Kidney epithelial cell (primary cell): ENCODE measurements at regions not wholly inside any gene's neighbourhood (a gene's known extent, or its start where the extent isn't known, plus 50 kb on each side); places are given as distances from the start of the nearest gene placed in this dataset.

ENCODE experiments used
- DNase-seq: peaks from one replicate; pipeline ENCODE4 v3.0.0-alpha.2; 2010; ENCODE audit warnings: low read depth
- H3K27me3 ChIP-seq: 2 replicates; pipeline ENCODE4 v1.6.0; 2011; ENCODE audit warnings: low read length; ENCODE audit not compliant: control insufficient read depth, insufficient read depth
- H3K36me3 ChIP-seq: 2 replicates; pipeline ENCODE4 v1.5.1; 2011; ENCODE audit warnings: low read length; ENCODE audit not compliant: control insufficient read depth, insufficient read depth
- H3K4me3 ChIP-seq: 2 replicates; pipeline ENCODE4 v1.5.1; 2011; ENCODE audit warnings: low read depth, mild to moderate bottlenecking, control low read depth, low read length
- TF ChIP-seq, protein P1 (sequence below): IDR thresholded peaks from 2 replicates; pipeline ENCODE4 v1.5.1; 2011; ENCODE audit warnings: mild to moderate bottlenecking, moderate library complexity, low read length, control low read depth, inconsistent platforms; ENCODE audit not compliant: insufficient read depth, poor library complexity, severe bottlenecking

DNA sequence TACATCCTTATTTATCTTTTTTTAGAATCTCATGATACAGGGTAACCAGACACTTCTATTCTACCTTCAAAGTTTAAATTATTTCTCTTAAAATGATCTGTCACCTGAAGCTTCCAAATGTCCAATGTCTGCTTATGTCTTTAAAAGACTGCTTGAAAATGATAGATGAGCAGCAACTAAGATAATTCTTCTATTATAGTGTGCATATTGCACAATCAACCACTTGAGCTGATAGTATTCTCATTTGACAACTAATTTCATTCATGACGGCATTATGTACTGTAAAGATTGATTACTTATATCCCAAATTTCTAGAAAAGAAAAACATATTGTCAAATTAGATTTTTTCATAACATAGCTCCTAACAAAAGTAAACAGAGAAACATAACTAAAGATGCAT, 1478.2 kb upstream of the MIR17HG start:
- Histone ChIP-seq H3K36me3 (no peaks in the 10 kb centered on the region), H3K27me3 (no peaks in the 10 kb centered on the region), H3K4me3 (no peak overlapping the region)
- TF ChIP-seq, protein P1, sequence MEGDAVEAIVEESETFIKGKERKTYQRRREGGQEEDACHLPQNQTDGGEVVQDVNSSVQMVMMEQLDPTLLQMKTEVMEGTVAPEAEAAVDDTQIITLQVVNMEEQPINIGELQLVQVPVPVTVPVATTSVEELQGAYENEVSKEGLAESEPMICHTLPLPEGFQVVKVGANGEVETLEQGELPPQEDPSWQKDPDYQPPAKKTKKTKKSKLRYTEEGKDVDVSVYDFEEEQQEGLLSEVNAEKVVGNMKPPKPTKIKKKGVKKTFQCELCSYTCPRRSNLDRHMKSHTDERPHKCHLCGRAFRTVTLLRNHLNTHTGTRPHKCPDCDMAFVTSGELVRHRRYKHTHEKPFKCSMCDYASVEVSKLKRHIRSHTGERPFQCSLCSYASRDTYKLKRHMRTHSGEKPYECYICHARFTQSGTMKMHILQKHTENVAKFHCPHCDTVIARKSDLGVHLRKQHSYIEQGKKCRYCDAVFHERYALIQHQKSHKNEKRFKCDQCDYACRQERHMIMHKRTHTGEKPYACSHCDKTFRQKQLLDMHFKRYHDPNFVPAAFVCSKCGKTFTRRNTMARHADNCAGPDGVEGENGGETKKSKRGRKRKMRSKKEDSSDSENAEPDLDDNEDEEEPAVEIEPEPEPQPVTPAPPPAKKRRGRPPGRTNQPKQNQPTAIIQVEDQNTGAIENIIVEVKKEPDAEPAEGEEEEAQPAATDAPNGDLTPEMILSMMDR = no peak
- DNase-seq = no peak

DNA sequence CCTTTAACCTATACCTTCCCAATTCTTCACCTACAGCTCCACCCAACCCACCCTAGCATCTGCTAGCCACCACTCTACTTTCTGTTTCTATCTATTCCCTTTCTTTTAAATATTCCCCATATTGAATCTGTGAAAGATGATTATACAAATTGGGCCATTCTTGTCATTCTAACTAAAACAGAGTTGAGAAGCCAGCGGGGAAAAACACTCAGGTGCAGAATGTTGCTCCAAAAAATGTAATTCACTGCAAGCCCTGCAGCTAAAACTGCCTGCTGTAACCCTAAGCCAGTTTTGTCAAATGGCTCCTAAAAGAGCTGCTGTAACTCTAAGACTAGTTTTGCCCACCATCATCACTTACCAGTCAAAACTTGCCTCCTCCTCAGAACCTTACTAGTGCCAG, 1468.6 kb upstream of the MIR17HG start:
- TF ChIP-seq, protein P1 = no peak

DNA sequence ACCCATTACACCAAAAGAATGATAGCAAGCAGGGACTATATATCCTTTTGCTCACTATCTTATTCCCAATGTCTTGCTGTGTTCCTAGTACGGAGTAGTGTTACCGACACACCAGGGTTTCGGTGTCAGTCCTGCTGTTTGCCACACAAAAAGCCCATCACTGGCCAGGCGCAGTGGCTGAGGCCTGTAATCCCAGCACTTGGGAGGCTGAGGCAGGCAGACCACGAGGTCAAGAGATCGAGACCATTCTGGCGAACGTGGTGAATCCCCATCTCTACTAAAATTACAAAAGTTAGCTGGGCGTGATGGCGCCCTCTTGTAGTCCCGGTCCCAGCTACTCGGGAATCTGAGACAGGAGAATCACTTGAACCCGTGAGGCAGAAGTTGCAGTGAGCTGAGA, 1467.3 kb upstream of the MIR17HG start:
- TF ChIP-seq, protein P1 = no peak
- H3K27me3 ChIP-seq = no peaks in the 10 kb centered on the region
- no peak overlapping the region for H3K4me3 ChIP-seq
- no peak for DNase-seq
- no peaks in the 10 kb centered on the region for H3K36me3 ChIP-seq

More for the DNA sequence above, 1468.6 kb upstream of the MIR17HG start:
- Histone ChIP-seq H3K36me3 (no peaks in the 10 kb centered on the region), H3K27me3 (no peaks in the 10 kb centered on the region), H3K4me3 (no peak overlapping the region)
- no peak for DNase-seq

DNA sequence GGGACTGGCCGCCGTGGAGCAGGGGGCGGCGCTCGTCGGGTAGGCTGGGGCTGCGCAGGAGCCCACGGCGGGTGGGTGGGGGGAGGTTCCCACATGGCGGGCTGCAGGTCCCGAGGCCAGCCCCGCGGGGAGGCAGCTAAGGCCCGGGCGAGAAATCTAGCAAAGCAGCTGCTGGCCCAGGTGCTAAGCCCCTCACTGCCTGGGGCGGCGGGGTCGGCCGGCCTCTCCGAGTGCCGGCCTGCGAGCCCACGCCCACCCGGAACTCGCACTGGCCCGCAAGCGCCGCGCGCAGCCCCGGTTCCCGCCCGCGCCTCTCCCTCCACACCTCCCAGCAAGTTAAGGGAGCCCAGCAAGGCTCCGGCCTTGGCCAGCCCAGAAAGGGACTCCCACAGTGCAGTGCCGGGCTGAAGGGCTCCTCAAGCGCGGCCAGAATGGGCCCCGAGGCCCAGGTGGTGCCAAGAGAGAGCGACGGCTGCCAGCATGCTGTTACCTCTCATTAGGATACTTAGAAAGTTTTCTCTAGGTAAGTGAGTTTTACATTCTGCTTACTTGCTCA, 1463.5 kb upstream of the MIR17HG start:
- H3K4me3 ChIP-seq = peak overlapping the region; percentile 5
- H3K27me3 ChIP-seq = no peaks in the 10 kb centered on the region
- TF ChIP-seq, protein P1 = no peak
- H3K36me3 ChIP-seq = no peaks in the 10 kb centered on the region
- DNase-seq = no peak

DNA sequence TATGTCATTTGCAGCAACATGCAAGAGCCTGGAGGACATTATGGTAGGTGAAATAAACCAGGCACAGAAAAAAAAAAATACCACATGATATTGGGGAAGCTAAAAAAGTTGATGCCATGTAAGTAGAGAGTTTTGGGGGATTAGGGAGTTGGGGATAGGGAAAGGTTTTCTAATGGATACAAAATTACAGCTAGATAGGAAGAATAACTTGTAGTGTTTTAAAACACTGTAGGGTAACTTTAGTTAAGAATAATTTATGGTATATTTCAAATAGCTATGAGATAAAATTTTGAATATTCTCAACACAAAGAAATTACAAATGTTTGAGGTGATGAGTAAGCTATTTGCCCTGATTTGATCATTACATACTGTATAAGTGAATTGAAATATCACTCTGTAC, 1456.7 kb upstream of the MIR17HG start:
- no peak overlapping the region for H3K4me3 ChIP-seq
- TF ChIP-seq, protein P1 = no peak
- no peaks in the 10 kb centered on the region for H3K27me3 ChIP-seq
- no peaks in the 10 kb centered on the region for H3K36me3 ChIP-seq
- DNase-seq = no peak

DNA sequence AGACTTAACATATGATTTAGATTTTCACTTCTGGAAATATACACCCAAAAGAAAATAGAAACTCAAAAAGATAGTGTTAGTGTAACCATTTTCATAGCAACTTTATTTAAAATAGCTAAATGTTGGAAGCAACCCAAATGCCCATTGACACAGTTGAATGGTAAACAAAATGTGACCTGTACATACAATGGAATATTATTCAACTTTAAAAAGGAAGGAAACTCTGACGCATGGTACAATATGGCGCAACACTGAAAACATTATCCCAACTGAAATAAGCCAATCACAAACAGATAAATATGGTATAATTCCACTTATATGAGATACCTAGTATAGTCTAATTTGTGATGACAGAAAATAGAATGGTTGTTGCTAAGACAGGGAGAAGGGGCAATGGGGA, 1456.1 kb upstream of the MIR17HG start:
- Histone ChIP-seq H3K27me3 (no peaks in the 10 kb centered on the region), H3K36me3 (no peaks in the 10 kb centered on the region), H3K4me3 (no peak overlapping the region)
- DNase-seq = no peak
- TF ChIP-seq, protein P1 = no peak
